Gastroesophageal sphincter (tissue), 4 donors: ENCODE measurements at regions not wholly inside any gene's neighbourhood (a gene's known extent, or its start where the extent isn't known, plus 50 kb on each side); places are given as distances from the start of the nearest gene placed in this dataset.

Experiments
- ATAC-seq: fragments of 150-250 bp; one replicate; pipeline ENCODE4 v1.9.1; 2016; ENCODE audit warnings: mild to moderate bottlenecking, moderate library complexity
- H3K27ac ChIP-seq, 4 donors: fragments of 200-600 bp; sonication (generic) in 3 of 4; 1 replicate in 3 of 4; 2 replicates in 1 of 4; pipeline ENCODE4 v1.5.1; 2016 to 2019
- H3K27me3 ChIP-seq: fragments of 200-600 bp; sonication (generic); one replicate; pipeline ENCODE4 v1.5.1; 2019
- H3K36me3 ChIP-seq, 2 donors: fragments of 200-600 bp; sonication (generic); one replicate each; pipeline ENCODE4 v1.5.1; 2019; ENCODE audit warnings: control low read depth in 1 of 2
- H3K4me1 ChIP-seq, 3 donors: fragments of 200-600 bp; sonication (generic); 1 replicate in 2 of 3; 2 replicates in 1 of 3; pipeline ENCODE4 v1.5.1; 2016 to 2019; ENCODE audit warnings: control low read depth in 2 of 3
- H3K4me3 ChIP-seq, 2 donors: fragments of 200-600 bp; sonication (generic); one replicate each; pipeline ENCODE4 v1.5.1; 2019; ENCODE audit warnings: mild to moderate bottlenecking in 1 of 2, moderate library complexity in 1 of 2
- H3K9me3 ChIP-seq, 3 donors: fragments of 200-600 bp; sonication (generic); one replicate each; pipeline ENCODE4 v1.5.1; 2017 to 2019; ENCODE audit warnings: control low read depth in 2 of 3
- CTCF ChIP-seq, 4 experiments: fragments of 200-600 bp in 2 of 4; fragments of 450-650 bp in 2 of 4; sonication (generic) in 1 of 4; IDR thresholded peaks; one replicate each; pipeline ENCODE4 v1.5.1; 2017 to 2019; ENCODE audit warnings: antibody characterized with exemption in 4 of 4, mild to moderate bottlenecking in 2 of 4, moderate library complexity in 2 of 4
- EP300 ChIP-seq: sonication (generic); formaldehyde crosslinking; IDR thresholded peaks from one replicate; pipeline ENCODE4 v1.6.1; 2017; ENCODE audit warnings: antibody characterized with exemption, mild to moderate bottlenecking
- POLR2A ChIP-seq, 2 donors: fragments of 450-650 bp; IDR thresholded peaks; one replicate each; pipeline ENCODE4 v1.6.1; 2017; ENCODE audit warnings: antibody characterized with exemption in 2 of 2, mild to moderate bottlenecking in 2 of 2, moderate library complexity in 1 of 2
- POLR2AphosphoS5 ChIP-seq: sonication (generic); formaldehyde crosslinking; IDR thresholded peaks from one replicate; pipeline ENCODE4 v1.6.1; 2017; ENCODE audit warnings: antibody characterized with exemption
- WGBS, 2 donors: methylation state at CpG; one replicate each; pipeline ENCODE4 v1.1.5; 2018; ENCODE audit warnings: low coverage in 1 of 2; 5-methylcytosine and 5-hydroxymethylcytosine counted together

- peak overlapping the region; percentile 35 to 80 (median 69) for H3K27ac ChIP-seq
- H3K27me3 ChIP-seq, result no peaks in the 10 kb centered on the region
- H3K9me3 ChIP-seq, result no peaks in the 10 kb centered on the region
- peaks cover 0 to 23% of the 10 kb centered on the region in 2 donors for H3K36me3 ChIP-seq
- H3K4me1 ChIP-seq, result peaks cover 36 to 93% (median 58%) of the 10 kb centered on the region in 3 donors
- WGBS, 2 donors, result 75 to 76% methylated on average over 3 to 4 of the region's 4 CpGs
- H3K4me3 ChIP-seq, result no peak overlapping the region
- ATAC-seq, result no peak
- TF ChIP-seq EP300 (no peak), CTCF (IDR thresholded peaks at IDR 0.05) (no peak), POLR2AphosphoS5 (no peak), POLR2A (IDR thresholded peaks at IDR 0.05) (no peak)
Measured at GRCh38 chr7:130985361-130985760, 251.4 kb upstream of the KLF14 start.

- Histone ChIP-seq H3K27me3 (no peaks in the 10 kb centered on the region), H3K9me3 (no peaks in the 10 kb centered on the region), H3K4me1 (peaks cover 36 to 100% (median 65%) of the 10 kb centered on the region in 3 donors), H3K4me3 (no peak overlapping the region), H3K27ac (peak overlapping the region; percentile 35 to 80 (median 69)), H3K36me3 (peaks cover 0 to 23% of the 10 kb centered on the region in 2 donors)
- peak; percentile 69 for ATAC-seq
- no peak for TF ChIP-seq CTCF (IDR thresholded peaks at IDR 0.05)
- TF ChIP-seq POLR2A (IDR thresholded peaks at IDR 0.05), result no peak
- no peak for TF ChIP-seq POLR2AphosphoS5
- TF ChIP-seq EP300, result no peak
- WGBS, 2 donors, result 0 to 3% methylated on average over 1 to 3 of the region's 7 CpGs
Measured at GRCh38 chr7:130986261-130986690, 252.3 kb upstream of the KLF14 start.

GRCh38 chr7:130987092-130987491 lies 253.1 kb upstream of the KLF14 start:
- H3K4me3 ChIP-seq, result no peak overlapping the region
- no peak for ATAC-seq
- H3K9me3 ChIP-seq, result no peaks in the 10 kb centered on the region
- TF ChIP-seq POLR2AphosphoS5 (no peak), CTCF (IDR thresholded peaks at IDR 0.05) (no peak), POLR2A (IDR thresholded peaks at IDR 0.05) (no peak), EP300 (no peak)
- H3K36me3 ChIP-seq, result peaks cover 0 to 23% of the 10 kb centered on the region in 2 donors
- H3K4me1 ChIP-seq, result peaks cover 33 to 100% (median 73%) of the 10 kb centered on the region in 3 donors
- peak overlapping the region; percentile 35 to 80 (median 69) for H3K27ac ChIP-seq
- no peaks in the 10 kb centered on the region for H3K27me3 ChIP-seq
- 91 to 96% methylated on average over 4 of the region's 4 CpGs for WGBS, 2 donors

- Histone ChIP-seq H3K4me1 (peaks cover 28 to 100% (median 72%) of the 10 kb centered on the region in 3 donors), H3K9me3 (no peaks in the 10 kb centered on the region), H3K36me3 (peaks cover 0 to 10% of the 10 kb centered on the region in 2 donors), H3K27ac (peak overlapping the region in 3 of 4 donors; percentile 16 to 41 (median 37)), H3K4me3 (no peak overlapping the region), H3K27me3 (no peaks in the 10 kb centered on the region)
- no peak for ATAC-seq
- 20 to 26% methylated on average over 2 to 5 of the region's 5 CpGs for WGBS, 2 donors
- TF ChIP-seq POLR2AphosphoS5 (no peak), POLR2A (IDR thresholded peaks at IDR 0.05) (no peak), CTCF (IDR thresholded peaks at IDR 0.05) (no peak), EP300 (no peak)
Measured at GRCh38 chr7:130988443-130988842, 254.4 kb upstream of the KLF14 start.

GRCh38 chr7:130989101-130989795 lies 255.2 kb upstream of the KLF14 start:
- WGBS, 2 donors, result 59 to 68% methylated on average over 2 of the region's 2 CpGs
- no peak overlapping the region for H3K4me3 ChIP-seq
- H3K4me1 ChIP-seq, result peaks cover 22 to 100% (median 80%) of the 10 kb centered on the region in 3 donors
- TF ChIP-seq EP300 (no peak), POLR2A (IDR thresholded peaks at IDR 0.05) (no peak), CTCF (IDR thresholded peaks at IDR 0.05) (no peak), POLR2AphosphoS5 (no peak)
- peak overlapping the region in 3 of 4 donors; percentile 36 to 41 (median 37) for H3K27ac ChIP-seq
- H3K27me3 ChIP-seq, result no peaks in the 10 kb centered on the region
- H3K9me3 ChIP-seq, result no peaks in the 10 kb centered on the region
- ATAC-seq, result no peak
- peaks cover 0 to 4% of the 10 kb centered on the region in 2 donors for H3K36me3 ChIP-seq
